Activated gamma-delta T cell treated with Interleukin-2 at 50 U/mL for 16 hours (primary cell): ENCODE measurements at regions not wholly inside any gene's neighbourhood (a gene's known extent, or its start where the extent isn't known, plus 50 kb on each side); places are given as distances from the start of the nearest gene placed in this dataset.

Experiments
- DNase-seq: peaks from one replicate; pipeline ENCODE4 v3.0.0-alpha.2; 2020

GRCh38 chr5:56451742-56452141 is 218.6 kb upstream of the ANKRD55 start:
- no peak for DNase-seq

DNA sequence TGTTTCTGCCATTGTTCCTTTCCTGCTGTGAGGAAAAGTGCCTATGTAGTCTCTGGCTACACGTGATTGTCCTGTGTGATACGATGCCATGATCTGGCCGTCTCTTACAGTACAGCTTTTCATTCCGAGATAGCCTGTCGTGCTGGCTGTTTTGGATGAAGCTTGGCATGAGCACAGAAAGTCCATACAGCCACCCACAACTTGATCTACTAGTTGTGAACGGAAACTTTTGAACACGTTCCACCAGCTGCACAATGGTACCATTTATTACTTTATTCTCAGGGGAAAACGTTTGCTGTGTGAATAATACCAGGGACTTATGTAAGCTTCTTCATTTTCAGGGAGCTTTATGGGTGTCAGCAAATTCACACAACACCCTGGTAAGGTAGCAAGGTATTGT is 217.6 kb upstream of the ANKRD55 start:
- DNase-seq: no peak

DNA sequence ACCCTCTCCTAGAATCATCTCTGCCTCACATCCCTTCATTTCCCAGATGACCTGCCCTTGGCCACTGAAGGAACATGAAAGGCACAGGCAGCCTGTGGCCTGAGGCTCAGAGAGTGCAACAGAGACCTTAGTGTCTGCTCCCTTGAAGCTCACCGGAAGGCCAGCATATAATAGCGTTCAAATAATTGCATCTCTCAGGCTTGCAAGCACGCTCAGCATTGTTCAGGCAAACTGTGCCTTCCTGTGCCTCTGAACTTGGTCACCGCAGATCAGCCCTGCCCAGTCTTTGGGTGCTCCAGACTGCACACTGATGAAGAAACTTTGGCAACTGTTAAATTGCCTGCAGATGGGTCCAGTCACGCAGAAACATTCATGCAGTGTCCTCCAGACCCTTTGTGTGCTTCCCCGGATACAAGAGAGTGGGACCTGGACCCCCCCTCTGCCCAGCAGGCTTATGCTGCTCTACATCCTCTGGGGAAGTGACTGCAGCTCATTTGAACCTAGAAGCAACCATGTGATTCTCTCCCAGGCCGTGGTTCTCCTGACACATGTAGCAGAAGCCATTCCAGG is 216.0 kb upstream of the ANKRD55 start:
- DNase-seq: no peak

GRCh38 chr5:56447656-56448055 is 214.5 kb upstream of the ANKRD55 start:
- DNase-seq: no peak

DNA sequence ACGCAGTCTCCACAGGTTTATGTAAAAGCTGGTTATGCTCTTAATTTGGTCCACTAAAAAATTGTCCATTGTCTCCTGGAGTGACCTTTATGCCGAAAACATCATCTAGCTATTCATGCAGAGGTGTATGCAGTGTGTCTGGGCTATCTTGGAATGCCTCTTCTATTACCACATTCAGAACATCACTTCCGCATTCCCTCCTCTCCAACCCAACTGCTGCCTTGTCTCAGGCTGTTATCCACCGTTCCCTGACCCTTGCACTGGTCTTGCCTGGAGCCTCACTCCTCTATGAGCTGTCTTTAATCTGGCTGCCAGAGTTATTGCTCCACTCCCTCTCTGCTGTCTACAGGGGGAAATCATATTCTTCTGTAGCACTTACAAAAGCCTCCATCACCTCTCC is 214.1 kb upstream of the ANKRD55 start:
- no peak for DNase-seq

- no peak for DNase-seq
These were observed 213.6 kb upstream of the ANKRD55 start for GRCh38 chr5:56446728-56447127.

DNA sequence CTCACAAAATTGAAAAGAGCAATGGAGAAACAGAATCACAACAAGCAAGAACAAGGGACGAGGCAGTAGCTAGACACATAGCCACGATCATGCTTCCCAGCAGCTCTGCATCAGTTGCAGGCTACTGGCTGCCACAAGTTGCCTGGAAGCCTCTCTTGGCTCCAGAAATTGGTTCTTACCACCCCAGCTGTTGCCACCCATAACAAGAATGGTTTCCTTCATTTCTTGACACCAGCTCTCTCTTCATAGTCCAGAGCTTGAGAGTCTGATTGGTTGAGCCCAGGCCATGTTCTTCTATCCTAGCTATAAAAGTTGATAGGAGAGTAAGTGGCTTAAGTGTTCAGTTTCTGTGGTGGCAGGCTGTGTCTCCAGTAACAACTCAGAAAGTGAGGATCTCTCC is 210.7 kb upstream of the ANKRD55 start:
- DNase-seq: no peak

DNA sequence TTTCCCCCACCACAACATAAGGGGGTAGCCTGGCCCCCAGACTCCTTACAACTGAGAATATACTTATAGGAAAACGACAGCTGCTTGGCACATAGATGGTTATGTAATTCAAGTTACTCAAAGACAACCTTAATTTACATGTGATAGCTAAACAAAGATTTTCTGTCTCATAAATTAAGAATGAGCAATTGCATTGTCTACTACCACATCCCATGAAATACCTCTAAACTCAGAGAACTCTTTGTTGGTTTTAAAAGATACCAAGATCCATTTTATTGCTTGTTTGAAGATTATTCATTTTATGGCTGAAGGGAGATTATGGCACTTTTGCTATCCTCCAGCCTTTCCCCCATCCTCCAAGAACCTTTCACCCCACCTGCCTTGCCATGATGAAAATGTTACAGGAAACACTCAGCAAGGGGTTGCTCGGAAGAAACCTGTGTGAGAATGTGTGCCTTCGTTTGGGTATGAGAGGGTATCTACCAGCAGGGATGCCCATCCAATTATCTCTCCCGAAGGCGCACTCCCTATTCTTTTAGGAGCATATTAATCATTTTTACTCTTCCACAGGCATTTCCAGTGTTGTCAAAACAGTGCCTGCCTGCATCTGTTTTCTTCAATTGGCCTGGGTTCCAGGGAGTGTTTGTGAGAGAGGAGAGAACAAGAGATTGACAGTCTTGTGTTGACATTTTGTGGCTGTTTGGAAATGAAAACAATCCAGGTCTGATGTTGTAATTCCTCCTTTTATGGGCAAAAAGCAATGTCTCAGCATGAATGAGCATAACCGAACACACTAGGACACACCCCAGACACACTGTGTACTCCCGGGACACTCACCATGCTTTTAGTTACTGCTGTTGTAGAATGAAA is 208.0 kb upstream of the ANKRD55 start:
- DNase-seq: no peak

DNA sequence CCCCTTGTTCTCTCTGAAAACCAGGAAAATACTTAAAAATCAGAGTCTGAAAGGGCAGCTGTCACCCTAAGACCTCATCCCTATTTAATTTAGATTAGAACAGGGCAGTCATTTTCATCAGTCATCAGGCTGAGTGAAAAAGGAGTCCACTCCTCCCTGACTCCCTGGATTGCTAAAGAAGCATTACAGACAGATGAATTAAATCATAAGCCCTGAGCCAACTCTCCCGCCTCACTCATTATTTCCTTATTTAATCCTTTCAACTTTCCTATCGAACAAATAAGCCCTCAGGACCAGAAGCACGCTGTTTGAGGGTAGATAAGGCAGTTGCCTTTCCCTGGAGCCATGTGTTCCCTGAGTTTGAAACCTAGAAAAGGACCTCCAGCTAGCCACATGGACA is 201.9 kb upstream of the ANKRD55 start:
- no peak for DNase-seq

DNA sequence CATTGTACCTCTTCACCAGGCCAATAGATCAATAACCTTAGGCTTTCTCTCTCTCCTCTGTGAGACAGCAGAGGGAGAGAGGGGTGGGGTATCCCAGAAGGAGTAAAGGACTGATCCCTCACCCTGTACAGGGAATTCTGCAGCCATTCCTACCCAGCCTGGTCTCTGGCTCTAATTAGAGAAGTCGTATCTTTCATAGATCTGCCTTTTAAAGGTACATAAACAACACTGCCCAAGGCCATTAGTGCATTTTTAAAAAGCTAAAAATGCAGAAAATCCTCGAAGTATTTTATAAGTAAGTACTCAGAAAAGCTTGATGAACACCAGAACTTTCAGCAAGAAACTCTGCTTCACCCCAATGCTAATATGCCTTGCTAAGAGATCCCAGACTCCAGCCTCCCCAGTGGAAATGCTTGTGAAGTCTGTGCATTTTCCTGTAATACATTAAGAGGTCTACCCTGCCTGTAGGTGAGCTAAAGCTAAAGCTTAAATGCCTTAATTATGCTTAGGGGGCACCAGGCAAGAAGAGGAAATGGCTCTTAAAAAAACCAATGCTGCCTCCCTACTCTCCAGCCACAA is 200.0 kb upstream of the ANKRD55 start:
- DNase-seq: no peak

GRCh38 chr5:56432321-56432720 is 199.2 kb upstream of the ANKRD55 start:
- DNase-seq: no peak

GRCh38 chr5:56430422-56430821 is 197.3 kb upstream of the ANKRD55 start:
- DNase-seq: no peak

GRCh38 chr5:56429110-56429561 is 196.0 kb upstream of the ANKRD55 start:
- DNase-seq: no peak

- DNase-seq: no peak
These were observed 193.6 kb upstream of the ANKRD55 start for GRCh38 chr5:56426693-56427092.

DNA sequence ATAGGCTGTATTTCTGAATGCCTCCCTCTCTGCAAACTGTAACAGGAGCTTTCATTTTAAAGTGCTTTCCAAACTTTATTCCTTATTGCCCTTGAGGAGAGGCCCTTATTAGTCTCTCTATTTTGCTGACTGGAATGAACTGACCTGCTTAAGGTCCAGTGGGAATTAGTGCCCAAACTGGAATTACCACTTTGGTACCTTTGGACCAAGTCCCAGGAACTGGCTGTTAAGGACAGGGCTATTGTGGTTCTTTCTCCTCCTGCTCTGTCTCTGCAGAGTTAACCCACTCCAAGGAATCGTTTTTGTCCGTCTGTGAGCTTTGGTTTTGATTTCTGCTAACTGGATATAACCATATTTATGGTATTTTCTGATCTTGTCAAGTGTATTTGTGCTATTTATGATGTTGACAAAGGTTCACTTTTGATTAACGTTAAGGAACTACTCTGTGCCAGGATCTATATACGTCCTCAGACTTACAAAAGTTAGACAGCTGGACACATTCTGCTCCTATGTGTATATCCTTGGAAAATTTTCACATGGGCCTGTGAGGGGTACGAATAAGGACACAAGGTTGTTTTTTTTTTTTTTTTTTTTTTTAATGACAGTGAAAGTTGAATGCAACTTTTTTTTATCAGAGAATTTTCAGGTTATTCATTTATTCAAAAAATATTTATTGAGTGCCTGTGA is 189.1 kb upstream of the ANKRD55 start:
- DNase-seq: no peak

DNA sequence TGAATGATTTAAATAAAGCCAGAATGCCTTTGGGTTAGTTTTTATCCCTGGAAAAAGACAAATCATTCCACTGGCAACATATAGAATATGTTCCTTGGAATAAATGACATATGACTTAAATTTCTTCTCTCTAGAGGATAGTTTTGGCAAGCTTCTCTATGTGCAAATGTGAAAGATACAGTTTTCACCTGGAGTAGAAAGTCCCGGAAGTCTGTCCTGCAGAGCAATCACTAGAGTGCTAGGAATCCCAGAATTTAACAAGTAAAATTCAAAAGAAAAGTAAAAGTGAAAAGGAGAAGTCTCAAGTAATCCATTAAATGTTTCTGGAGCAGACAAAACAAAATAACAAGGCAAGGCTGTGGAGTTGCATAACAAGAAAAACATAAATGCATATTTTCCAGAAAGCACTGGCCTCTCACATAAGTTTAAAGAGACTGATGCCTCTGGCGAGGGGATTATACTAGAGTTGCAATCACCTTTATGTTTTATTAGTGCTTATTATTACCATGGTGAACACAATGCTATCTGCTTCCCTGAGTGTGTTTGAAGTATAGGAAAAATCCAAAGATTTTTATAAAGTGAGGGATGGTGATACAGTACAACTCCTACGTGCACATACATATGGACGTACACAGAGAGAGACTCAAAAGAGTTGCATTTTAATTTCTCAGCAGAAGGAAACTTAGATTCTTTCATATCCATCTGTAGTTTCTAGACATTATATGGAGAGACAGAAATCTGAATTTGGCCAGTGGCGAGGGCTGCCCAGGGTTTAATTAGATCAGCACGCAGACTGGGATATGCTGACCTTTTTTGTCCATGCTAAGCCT is 188.3 kb upstream of the ANKRD55 start:
- no peak for DNase-seq

GRCh38 chr5:56420323-56420722 is 187.2 kb upstream of the ANKRD55 start:
- no peak for DNase-seq

DNA sequence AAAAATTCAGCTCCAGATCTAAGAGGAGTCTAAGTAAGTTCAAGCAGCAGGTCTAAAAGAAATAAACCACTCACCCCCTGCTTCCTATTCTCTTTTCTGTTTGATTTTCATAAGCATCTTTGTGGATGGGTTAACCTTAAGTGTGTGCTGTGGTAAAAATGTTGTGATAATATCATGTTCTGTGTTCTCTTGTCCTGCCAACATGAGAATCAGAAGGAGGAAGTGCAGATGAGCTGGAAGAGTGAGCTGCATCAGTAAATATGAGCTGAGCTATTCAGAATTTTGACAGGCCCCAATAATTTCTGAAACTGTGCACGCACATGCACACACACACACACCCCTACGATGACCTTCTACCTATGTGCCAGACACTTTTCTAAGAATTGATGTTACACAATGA is 186.5 kb upstream of the ANKRD55 start:
- DNase-seq: no peak

DNA sequence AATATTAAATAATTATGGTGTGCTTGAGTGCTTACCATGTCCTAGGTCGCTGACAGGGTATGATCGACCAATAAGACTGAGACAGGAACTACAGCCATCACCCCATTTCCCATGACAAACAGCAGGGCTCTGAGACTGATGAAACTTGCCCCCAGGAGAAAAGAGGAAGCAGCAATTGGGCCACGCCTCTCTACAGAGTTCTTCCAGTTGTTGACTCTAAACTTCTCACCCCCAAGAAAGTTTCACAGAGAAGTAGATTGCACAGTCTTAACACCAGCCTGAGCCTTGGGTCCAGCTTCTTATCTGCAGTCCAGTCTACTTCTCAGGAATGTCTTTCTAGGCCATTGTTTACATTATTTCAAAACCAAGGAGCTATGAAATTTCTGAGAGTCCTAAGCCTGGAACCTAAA is 182.2 kb upstream of the ANKRD55 start:
- no peak for DNase-seq

- no peak for DNase-seq
These were observed 180.9 kb upstream of the ANKRD55 start for GRCh38 chr5:56414066-56414465.

DNA sequence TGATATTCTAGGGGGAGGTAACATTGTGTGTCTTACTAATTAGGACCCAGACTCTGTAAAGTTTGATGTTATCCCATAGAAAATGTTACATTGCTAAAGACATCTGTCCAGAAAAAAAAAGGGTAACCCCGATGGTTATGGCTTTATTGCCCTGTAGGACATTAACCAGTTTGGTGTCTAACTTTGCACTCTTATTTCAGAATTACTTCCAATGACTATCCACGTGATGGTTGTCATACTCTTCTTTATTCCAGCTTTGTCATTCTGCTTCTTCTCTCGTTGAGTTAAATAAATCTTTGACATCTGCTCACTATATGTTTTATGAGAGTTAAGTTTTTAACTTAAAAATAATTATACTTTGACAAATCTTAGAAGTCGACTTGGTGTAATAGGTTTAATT is 180.4 kb upstream of the ANKRD55 start:
- no peak for DNase-seq

GRCh38 chr5:56412601-56413379 is 179.7 kb upstream of the ANKRD55 start:
- no peak for DNase-seq
